H9 (cell line): ENCODE measurements at regions not wholly inside any gene's neighbourhood (a gene's known extent, or its start where the extent isn't known, plus 50 kb on each side); places are given as distances from the start of the nearest gene placed in this dataset.

Source experiments
- DNase-seq: peaks from one replicate; pipeline ENCODE4 v3.0.0-alpha.2; 2017
- H2AFZ ChIP-seq: one replicate; pipeline ENCODE4 v1.6.1; 2013; ENCODE audit warnings: mild to moderate bottlenecking, low read length, control low read depth, moderate library complexity
- H2AK5ac ChIP-seq: 2 replicates; pipeline ENCODE4 v1.6.1; 2013; ENCODE audit warnings: low read length, control low read depth, mixed read lengths; ENCODE audit not compliant: insufficient read length
- H2BK120ac ChIP-seq: one replicate; pipeline ENCODE4 v1.6.1; 2013; ENCODE audit warnings: low read depth, mild to moderate bottlenecking, low read length, control low read depth, inconsistent platforms; ENCODE audit not compliant: poor library complexity, severe bottlenecking
- H2BK12ac ChIP-seq: 2 replicates; pipeline ENCODE4 v1.6.1; 2013; ENCODE audit warnings: low read length, control low read depth, mixed read lengths, low read depth; ENCODE audit not compliant: insufficient read length
- H2BK15ac ChIP-seq: 2 replicates; pipeline ENCODE4 v1.6.1; 2013; ENCODE audit warnings: low read depth, low read length, control low read depth
- H2BK20ac ChIP-seq: one replicate; pipeline ENCODE4 v1.6.1; 2013; ENCODE audit warnings: low read depth, mild to moderate bottlenecking, low read length, control low read depth, inconsistent platforms; ENCODE audit not compliant: poor library complexity, severe bottlenecking
- H2BK5ac ChIP-seq: 2 replicates; pipeline ENCODE4 v1.6.1; 2013; ENCODE audit warnings: low read length, control low read depth, mixed read lengths; ENCODE audit not compliant: insufficient read length
- H3K14ac ChIP-seq: 2 replicates; pipeline ENCODE4 v1.6.1; 2013; ENCODE audit warnings: low read length, control low read depth; ENCODE audit not compliant: insufficient read depth
- H3K18ac ChIP-seq: 2 replicates; pipeline ENCODE4 v1.6.1; 2013; ENCODE audit warnings: low read depth, mild to moderate bottlenecking, mixed read lengths, low read length, control low read depth; ENCODE audit not compliant: insufficient read length
- H3K23ac ChIP-seq: 2 replicates; pipeline ENCODE4 v1.6.1; 2013; ENCODE audit warnings: low read length, control low read depth, mixed read lengths, low read depth; ENCODE audit not compliant: insufficient read length
- H3K23me2 ChIP-seq: 2 replicates; pipeline ENCODE4 v1.6.1; 2013; ENCODE audit warnings: low read depth, mild to moderate bottlenecking, mixed read lengths, low read length, control low read depth; ENCODE audit not compliant: insufficient read length, poor library complexity, severe bottlenecking
- H3K27ac ChIP-seq: 2 replicates; pipeline ENCODE4 v1.5.1; 2013; ENCODE audit warnings: low read length, control low read depth, mixed read lengths, low read depth; ENCODE audit not compliant: insufficient read length
- H3K27me3 ChIP-seq: 2 replicates; pipeline ENCODE4 v1.6.1; 2013; ENCODE audit warnings: low read length, control low read depth, inconsistent platforms; ENCODE audit not compliant: insufficient read depth
- H3K4ac ChIP-seq: 2 replicates; pipeline ENCODE4 v1.6.1; 2013; ENCODE audit warnings: low read depth, mild to moderate bottlenecking, control low read depth, inconsistent platforms, low read length, moderate library complexity
- H3K4me1 ChIP-seq: 2 replicates; pipeline ENCODE4 v1.6.1; 2013; ENCODE audit warnings: low read length, control low read depth, inconsistent platforms; ENCODE audit not compliant: insufficient read depth
- H3K4me2 ChIP-seq: 2 replicates; pipeline ENCODE4 v1.6.1; 2013; ENCODE audit warnings: low read length, control low read depth, mixed read lengths; ENCODE audit not compliant: insufficient read length, insufficient read depth
- H3K56ac ChIP-seq: 2 replicates; pipeline ENCODE4 v1.6.1; 2013; ENCODE audit warnings: low read depth, mild to moderate bottlenecking, mixed read lengths, low read length, control low read depth; ENCODE audit not compliant: insufficient read length
- H3K79me1 ChIP-seq: 2 replicates; pipeline ENCODE4 v1.6.1; 2013; ENCODE audit warnings: low read depth, mild to moderate bottlenecking, moderate library complexity, low read length, control low read depth, inconsistent platforms; ENCODE audit not compliant: insufficient read depth, poor library complexity, severe bottlenecking
- H3K79me2 ChIP-seq: 2 replicates; pipeline ENCODE4 v1.6.1; 2013; ENCODE audit warnings: low read length, control low read depth, inconsistent platforms; ENCODE audit not compliant: insufficient read depth
- H3K9ac ChIP-seq: 2 replicates; pipeline ENCODE4 v1.6.1; 2013; ENCODE audit warnings: low read length, control low read depth, mixed read lengths; ENCODE audit not compliant: insufficient read length; ENCODE audit errors: extremely low read depth
- H3K9me3 ChIP-seq: one replicate; pipeline ENCODE4 v1.6.1; 2013; ENCODE audit warnings: low read depth, low read length, inconsistent platforms; ENCODE audit not compliant: control insufficient read depth
- H3T11ph ChIP-seq: one replicate; pipeline ENCODE4 v1.6.1; 2013; ENCODE audit warnings: mild to moderate bottlenecking, low read length, control low read depth, inconsistent platforms
- H4K20me1 ChIP-seq: one replicate; pipeline ENCODE4 v1.6.1; 2013; ENCODE audit not compliant: control insufficient read depth, insufficient read length, insufficient read depth
- H4K5ac ChIP-seq: 2 replicates; pipeline ENCODE4 v1.6.1; 2013; ENCODE audit warnings: low read depth, mild to moderate bottlenecking, mixed read lengths, low read length, control low read depth; ENCODE audit not compliant: insufficient read length
- H4K8ac ChIP-seq: replicated peaks from 2 replicates; pipeline ENCODE4 v1.6.1; 2013; ENCODE audit warnings: low read length, control low read depth, mixed read lengths, low read depth; ENCODE audit not compliant: insufficient read length
- H4K91ac ChIP-seq: 2 replicates; pipeline ENCODE4 v1.6.1; 2013; ENCODE audit warnings: low read depth, mild to moderate bottlenecking, moderate library complexity, mixed read lengths, low read length, control low read depth; ENCODE audit not compliant: insufficient read length
- H3K27ac Mint-ChIP-seq, 3 experiments: 2 replicates in 2 of 3; 3 replicates in 1 of 3; pipeline ENCODE4 v1.8.0; 2020 to 2021; ENCODE audit warnings: mixed read lengths in 3 of 3, mild to moderate bottlenecking in 1 of 3, moderate library complexity in 1 of 3
- H3K27me3 Mint-ChIP-seq: 2 replicates; pipeline ENCODE4 v1.8.0; 2021; ENCODE audit warnings: low read depth, mild to moderate bottlenecking, moderate library complexity, mixed read lengths
- H3K36me3 Mint-ChIP-seq, 3 experiments: 2 replicates in 2 of 3; 3 replicates in 1 of 3; pipeline ENCODE4 v1.8.0; 2020 to 2021; ENCODE audit warnings: low read depth in 3 of 3, mixed read lengths in 3 of 3; ENCODE audit not compliant: insufficient read depth in 1 of 3
- H3K4me1 Mint-ChIP-seq, 2 experiments: 2 replicates each; pipeline ENCODE4 v1.8.0; 2020; ENCODE audit warnings: mixed read lengths in 2 of 2
- H3K4me3 Mint-ChIP-seq, 2 experiments: 2 replicates in 1 of 2; 3 replicates in 1 of 2; pipeline ENCODE4 v1.8.0; 2020 to 2021; ENCODE audit warnings: mild to moderate bottlenecking in 2 of 2, mixed read lengths in 2 of 2, moderate library complexity in 1 of 2
- H3K9me3 Mint-ChIP-seq, 2 experiments: 2 replicates in 1 of 2; 3 replicates in 1 of 2; pipeline ENCODE4 v1.8.0; 2020; ENCODE audit warnings: mild to moderate bottlenecking in 2 of 2, mixed read lengths in 2 of 2, moderate library complexity in 1 of 2
- CTCF ChIP-seq: fragments of 200-600 bp; sonication (generic); conservative IDR thresholded peaks from 3 replicates; pipeline ENCODE4 v1.8.0; 2021; ENCODE audit warnings: antibody characterized with exemption, mild to moderate bottlenecking
- WGBS: extraction: QIAGEN DNeasy Blood & Tissue Kit; methylation state at CpG from one replicate; pipeline ENCODE4 v1.1.7; 2013; ENCODE audit warnings: missing lambda C conversion rate, low lambda C conversion rate, mixed read lengths; ENCODE audit not compliant: insufficient read length; ENCODE audit errors: extremely low coverage; 5-methylcytosine and 5-hydroxymethylcytosine counted together

GRCh38 chr6:3999800-4000661, 78.9 kb downstream of the FAM217A start:
- WGBS: no CpG with 5 or more reads among the region's 4 CpGs

More at GRCh38 chr6:3999800-4000661, 78.9 kb downstream of the FAM217A start:
- DNase-seq: no peak
- Histone ChIP-seq H3K9ac (no peak overlapping the region), H2BK5ac (no peak overlapping the region), H2BK12ac (no peak overlapping the region), H3K14ac (no peak overlapping the region), H3K56ac (no peak overlapping the region), H4K20me1 (no peaks in the 10 kb centered on the region), H3K27me3 (no peaks in the 10 kb centered on the region), H2AK5ac (no peak overlapping the region), H3K4me1 (no peaks in the 10 kb centered on the region), H2AFZ (no peak overlapping the region), H3K79me1 (peaks cover 5% of the 10 kb centered on the region), H4K5ac (no peak overlapping the region), H3K4me2 (no peak overlapping the region), H3T11ph (no peak overlapping the region), H4K8ac (no peak overlapping the region), H3K18ac (no peak overlapping the region), H2BK20ac (no peak overlapping the region), H3K4ac (no peak overlapping the region), H3K23me2 (no peaks in the 10 kb centered on the region), H3K79me2 (no peaks in the 10 kb centered on the region; the same call in 1 of the 2 replicates), H3K9me3 (no peaks in the 10 kb centered on the region), H2BK120ac (no peak overlapping the region), H2BK15ac (no peak overlapping the region), H3K27ac (no peak overlapping the region), H3K23ac (no peak overlapping the region), H4K91ac (no peak overlapping the region)
- no peaks in the 10 kb centered on the region; a peak in 2 of 7 replicates for H3K36me3 Mint-ChIP-seq
- no peak overlapping the region for H3K27ac Mint-ChIP-seq
- no peak for TF ChIP-seq CTCF
- no peaks in the 10 kb centered on the region for H3K9me3 Mint-ChIP-seq
- H3K27me3 Mint-ChIP-seq: no peaks in the 10 kb centered on the region
- H3K4me3 Mint-ChIP-seq: no peak overlapping the region
- peaks cover 25 to 32% of the 10 kb centered on the region in 2 experiments for H3K4me1 Mint-ChIP-seq
